GM21515 (cell line): ENCODE measurements at regions not wholly inside any gene's neighbourhood (a gene's known extent, or its start where the extent isn't known, plus 50 kb on each side); places are given as distances from the start of the nearest gene placed in this dataset.

Source experiments
- ATAC-seq: cut with Tn5 transposase; IDR thresholded peaks from one replicate; pipeline ENCODE4 v1.9.1; 2021; ENCODE audit not compliant: unreplicated experiment

GRCh38 chr10:128280271-128280670, 154.0 kb upstream of the MKI67 start:
- no peak for ATAC-seq

- ATAC-seq = no peak
These were observed 155.1 kb upstream of the MKI67 start for GRCh38 chr10:128281343-128281742.

DNA sequence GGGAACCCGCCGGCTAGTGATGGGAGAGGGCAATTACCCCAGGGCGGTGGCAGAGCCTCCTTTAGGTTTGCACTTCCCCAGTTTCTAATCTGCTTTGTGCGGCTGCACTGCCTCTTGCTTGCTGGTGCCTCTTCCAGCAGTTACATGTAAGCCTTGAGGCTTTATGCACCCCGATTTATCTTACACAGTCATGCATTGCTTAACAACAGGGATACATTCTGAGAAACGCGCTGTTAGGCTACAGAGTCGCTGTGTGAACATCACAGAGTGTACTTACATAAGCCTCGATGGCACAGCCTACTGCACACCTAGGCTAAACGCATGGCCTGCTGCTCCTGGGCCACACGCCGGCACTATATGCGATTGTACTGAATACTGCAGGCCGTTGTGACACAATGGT, 155.6 kb upstream of the MKI67 start:
- ATAC-seq = no peak

GRCh38 chr10:128286141-128286761, 160.0 kb upstream of the MKI67 start:
- no peak for ATAC-seq

DNA sequence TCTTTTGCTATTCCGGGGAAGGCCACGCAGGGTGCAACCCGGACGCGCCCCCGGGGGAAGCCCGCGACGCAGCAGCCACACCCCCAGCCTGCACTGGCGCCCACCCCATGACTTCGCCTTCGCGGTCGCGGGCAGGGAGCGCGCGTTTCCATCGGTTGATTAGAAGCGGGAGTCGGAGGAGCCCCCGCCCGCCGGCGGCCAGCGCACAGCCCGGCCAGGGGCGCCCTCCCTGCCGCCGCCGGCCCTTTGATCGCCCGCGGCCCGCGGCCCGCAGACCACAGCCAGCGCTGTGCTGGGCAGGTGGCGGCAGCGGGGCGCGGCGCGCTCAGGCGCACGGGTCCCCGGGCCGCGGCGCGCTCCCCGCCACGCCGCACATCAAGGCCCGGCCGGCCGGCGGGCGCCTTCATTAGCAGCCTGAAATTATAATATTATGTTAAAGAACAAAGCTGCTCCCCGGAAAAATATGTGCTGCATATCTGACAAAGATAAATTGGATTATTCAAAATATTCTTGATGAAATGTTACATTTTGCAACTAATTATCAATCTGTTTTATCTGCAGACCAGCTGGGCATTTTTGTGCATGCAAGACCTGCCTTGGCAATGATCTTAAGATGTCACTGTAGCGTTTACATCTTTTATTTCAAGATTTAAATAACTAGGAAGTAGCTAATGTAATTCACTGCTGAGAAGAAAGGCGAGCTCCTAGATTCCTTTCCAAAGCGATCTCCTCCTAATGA, 160.7 kb upstream of the MKI67 start:
- ATAC-seq = no peak

GRCh38 chr10:128287921-128288320, 161.7 kb upstream of the MKI67 start:
- no peak for ATAC-seq

- ATAC-seq = no peak
These were observed 163.4 kb upstream of the MKI67 start for GRCh38 chr10:128289621-128290020.

DNA sequence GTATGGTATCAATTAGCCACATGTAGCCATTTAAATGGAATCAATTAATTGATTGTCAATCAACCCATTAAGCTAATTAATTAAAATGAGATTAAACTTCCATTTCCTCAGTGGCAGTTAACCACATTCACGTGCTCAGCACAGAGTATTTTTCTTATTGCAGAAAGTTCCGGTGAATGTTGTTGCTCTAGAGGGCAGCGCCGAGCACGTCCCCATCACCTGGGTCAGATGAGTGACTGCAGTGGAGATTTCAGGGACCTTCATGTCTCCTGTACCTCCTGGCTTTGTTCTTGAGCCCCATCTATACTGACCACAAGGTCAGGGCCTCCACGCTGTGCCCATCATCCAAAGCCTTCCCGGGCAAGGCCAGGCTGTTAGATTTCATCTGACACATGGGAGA, 168.8 kb upstream of the MKI67 start:
- no peak for ATAC-seq

- no peak for ATAC-seq
These were observed 170.2 kb upstream of the MKI67 start for GRCh38 chr10:128296253-128297007.

DNA sequence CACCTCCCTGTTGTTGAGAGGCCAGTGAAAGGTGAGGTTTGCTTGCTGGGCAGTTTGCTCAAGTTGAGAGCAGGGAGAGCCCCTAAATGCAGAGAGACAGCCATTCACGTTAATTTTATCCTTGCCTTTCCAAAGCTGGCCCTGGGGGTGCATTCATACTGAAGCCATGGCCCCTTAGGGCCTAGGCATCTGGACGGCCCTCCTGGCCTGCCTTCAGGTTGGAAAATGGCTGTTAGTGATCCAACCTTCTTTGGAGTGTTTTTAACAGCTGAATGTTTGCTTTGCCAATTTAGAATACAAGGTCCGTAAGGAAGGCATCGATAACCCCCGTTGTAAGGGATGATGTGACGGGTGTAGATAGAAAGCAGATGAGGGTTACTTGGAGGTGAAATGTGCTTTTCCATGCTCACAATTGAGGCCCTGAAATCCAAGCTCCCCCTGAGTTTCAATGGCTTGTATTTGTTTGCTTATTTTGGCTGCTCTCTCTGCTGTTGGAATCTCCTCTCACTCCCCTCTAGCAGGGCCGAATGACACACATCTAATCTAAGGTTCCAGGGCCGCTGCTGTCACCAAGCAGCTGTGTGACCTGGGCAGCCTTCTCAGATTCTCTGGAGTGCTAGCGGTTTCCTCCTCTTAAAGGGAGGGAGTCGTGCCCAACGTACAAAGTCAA, 171.6 kb upstream of the MKI67 start:
- no peak for ATAC-seq

DNA sequence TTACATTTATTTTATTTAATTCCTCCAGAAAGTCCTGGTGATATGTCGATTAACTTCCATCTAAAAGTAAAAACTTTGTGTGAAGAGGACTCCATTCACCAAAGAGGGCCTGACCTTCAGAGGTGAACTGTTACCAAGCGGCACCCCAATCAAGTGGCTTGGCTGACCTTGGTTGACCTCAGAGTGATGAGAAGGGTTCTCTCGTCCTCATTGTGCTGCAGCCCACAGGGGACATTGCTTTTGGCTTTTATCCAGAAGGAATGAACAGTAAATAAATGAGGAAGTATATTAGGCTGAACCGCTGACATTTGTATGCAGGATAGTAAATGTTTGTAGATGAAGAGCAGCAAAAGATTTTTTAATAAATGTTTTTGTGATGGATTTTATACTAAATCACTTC, 172.4 kb upstream of the MKI67 start:
- no peak for ATAC-seq

GRCh38 chr10:128300290-128300824, 174.1 kb upstream of the MKI67 start:
- ATAC-seq = no peak

GRCh38 chr10:128301051-128301450, 174.8 kb upstream of the MKI67 start:
- no peak for ATAC-seq

- ATAC-seq = no peak
These were observed 176.6 kb upstream of the MKI67 start for GRCh38 chr10:128302808-128303207.

- no peak for ATAC-seq
These were observed 178.0 kb upstream of the MKI67 start for GRCh38 chr10:128304271-128304670.

DNA sequence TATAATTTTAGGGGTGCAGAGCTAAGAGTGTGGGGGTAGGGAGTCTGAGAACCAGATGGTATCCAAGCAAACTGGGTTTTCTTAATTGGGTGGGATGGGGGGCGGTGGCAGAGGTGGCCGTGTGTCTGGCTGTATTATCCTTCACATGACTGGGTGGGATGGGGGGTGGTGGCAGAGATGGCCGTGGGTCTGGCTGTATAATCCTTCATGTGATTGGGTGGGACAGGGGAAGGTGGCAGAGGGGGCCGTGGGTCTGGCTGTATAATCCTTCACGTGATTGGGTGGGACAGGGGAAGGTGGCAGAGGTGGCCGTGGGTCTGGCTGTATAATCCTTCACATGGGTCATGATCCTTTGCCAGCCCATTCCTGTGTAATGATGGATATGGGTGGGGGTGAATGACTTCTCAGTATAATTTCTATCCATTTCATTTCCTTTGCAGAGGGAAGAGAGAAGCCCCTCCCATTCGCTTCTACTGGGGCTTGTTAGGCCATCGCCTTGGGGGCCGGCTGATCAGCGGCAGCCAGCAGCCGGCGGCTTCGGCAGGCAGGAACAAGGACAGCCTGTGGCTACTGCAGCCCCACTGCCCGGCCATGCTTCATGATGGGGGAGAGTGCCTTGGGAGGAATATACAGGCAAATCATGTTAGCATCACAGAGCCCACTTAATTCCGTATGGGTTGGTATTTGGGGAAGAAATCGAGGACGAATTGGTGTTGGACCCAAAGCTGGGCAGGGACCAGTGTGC, 179.6 kb upstream of the MKI67 start:
- no peak for ATAC-seq

DNA sequence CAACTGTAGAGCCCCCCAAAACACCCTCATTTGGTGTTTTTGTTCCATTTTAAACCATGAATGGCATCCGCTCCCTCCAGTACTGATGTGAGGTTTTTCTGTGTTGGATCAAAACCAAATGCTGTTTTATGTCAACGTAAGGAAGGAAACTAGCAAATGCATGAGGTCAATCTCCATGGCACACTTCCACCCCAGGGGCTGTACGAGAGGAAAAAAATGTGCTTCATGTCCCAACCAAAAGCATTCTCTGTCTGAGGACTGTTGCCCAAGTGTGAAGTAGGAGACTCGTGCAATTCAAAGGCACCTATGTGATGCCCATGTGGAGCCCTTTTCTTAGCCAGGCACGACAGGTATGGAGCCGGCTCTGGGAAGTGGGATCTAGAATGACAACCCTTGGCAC, 180.3 kb upstream of the MKI67 start:
- ATAC-seq = no peak

GRCh38 chr10:128306966-128307365, 180.7 kb upstream of the MKI67 start:
- no peak for ATAC-seq

DNA sequence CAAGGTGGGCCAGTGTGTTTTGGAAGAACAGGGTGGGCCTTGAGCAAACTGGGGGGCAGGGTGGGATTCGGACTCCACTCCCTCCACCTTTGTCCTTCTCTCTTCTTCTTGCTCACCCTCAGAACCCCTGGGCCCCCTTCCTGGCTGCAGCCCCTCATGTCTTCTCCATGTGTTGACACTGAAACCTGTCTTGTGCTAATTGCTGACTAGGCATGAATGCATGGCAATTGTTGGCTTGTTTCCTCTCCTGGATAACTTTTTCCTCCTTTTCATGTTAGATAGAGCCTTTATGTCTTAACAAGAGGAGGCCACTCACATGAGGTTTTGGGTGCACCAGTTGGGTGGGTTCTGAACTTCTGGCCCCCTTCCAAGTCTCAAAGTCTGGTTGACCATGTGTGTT, 181.6 kb upstream of the MKI67 start:
- ATAC-seq = no peak

DNA sequence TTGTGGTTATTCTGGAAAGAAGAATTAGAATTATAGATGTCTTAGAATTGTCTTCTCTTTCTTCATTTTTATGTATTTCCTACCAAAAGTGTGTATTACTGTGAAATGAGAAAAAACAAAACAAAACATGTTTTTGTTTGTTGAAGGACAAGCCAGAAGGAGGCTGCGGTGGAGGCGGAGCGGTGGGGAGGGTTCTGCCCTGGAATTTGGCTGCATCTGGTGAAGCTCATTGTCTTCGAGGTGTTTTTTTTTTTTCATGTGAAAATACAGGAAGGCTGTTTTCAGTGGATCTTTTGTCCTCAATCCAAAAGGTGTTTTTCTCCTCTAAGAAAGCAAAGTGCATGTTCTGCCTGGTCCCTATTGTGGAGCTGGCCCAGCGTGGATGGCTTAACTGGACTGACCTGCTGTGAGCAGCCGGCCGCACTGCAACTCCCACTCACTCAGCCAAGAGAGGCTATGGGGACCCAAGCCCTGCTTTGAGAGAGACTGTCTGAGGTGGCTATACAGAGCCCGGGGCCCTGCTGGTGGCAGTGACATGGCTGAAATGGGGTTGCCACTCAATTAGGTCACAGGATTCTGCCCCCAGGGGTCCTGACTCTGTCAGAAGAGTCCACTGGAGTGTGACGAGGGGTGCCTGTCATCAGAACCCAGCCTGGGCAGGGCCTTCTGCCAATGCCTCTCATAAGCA, 184.9 kb upstream of the MKI67 start:
- no peak for ATAC-seq
